ENCODE measurements at regions not wholly inside any gene's neighbourhood (a gene's known extent, or its start where the extent isn't known, plus 50 kb on each side); places are given as distances from the start of the nearest gene placed in this dataset.

- TF ChIP-seq EZH2 (IDR thresholded peaks at IDR 0.05; ENCODE audit: low read depth) (no peak), CTCF (conservative IDR thresholded peaks at IDR 0.05) (no peak)
- H3K79me2 ChIP-seq (ENCODE audit: low read depth): no peaks in the 10 kb centered on the region
- H3K4me2 ChIP-seq: no peak overlapping the region
- H4K20me1 ChIP-seq (ENCODE audit: insufficient read depth): no peaks in the 10 kb centered on the region
- H3K4me1 ChIP-seq (replicated peaks; ENCODE audit: insufficient read depth): peaks cover 4% of the 10 kb centered on the region
- H3K9me2 ChIP-seq (ENCODE audit: insufficient read depth): no peaks in the 10 kb centered on the region; the same call in 1 of the 2 replicates
- H3K9me3 ChIP-seq (ENCODE audit: insufficient read depth, low read depth): no peaks in the 10 kb centered on the region
- intact Hi-C loops (cut with micrococcal nuclease; ENCODE audit: unreplicated experiment): no loop called here
- BruUV-seq (replicated peaks): no TSS peak
- H3K4me3 ChIP-seq: no peak overlapping the region
- ChIA-PET CTCF (no interaction called here), POLR2A (ENCODE audit: unreplicated experiment) (no interaction called here)
- H3F3A ChIP-seq (ENCODE audit: insufficient read depth, low read depth): peaks cover under 1% of the 10 kb centered on the region; the same call in 1 of the 2 replicates
- DNase-seq: no peak
- no peaks in the 10 kb centered on the region for H3K36me3 ChIP-seq (ENCODE audit: low read depth)
- H2AFZ ChIP-seq: no peak overlapping the region
- no peaks in the 10 kb centered on the region for H3K27me3 ChIP-seq (ENCODE audit: insufficient read depth, low read depth)
- H3K27ac ChIP-seq: no peak overlapping the region
Observed at GRCh38 chr2:236738030-236738429, 168.4 kb downstream of the ACKR3 start.

- no peaks in the 10 kb centered on the region for H3K79me2 ChIP-seq (ENCODE audit: low read depth)
- no peaks in the 10 kb centered on the region for H3K9me3 ChIP-seq (ENCODE audit: insufficient read depth, low read depth)
- H3K4me3 ChIP-seq: no peak overlapping the region
- H3K27me3 ChIP-seq (ENCODE audit: insufficient read depth, low read depth): no peaks in the 10 kb centered on the region
- no peaks in the 10 kb centered on the region for H4K20me1 ChIP-seq (ENCODE audit: insufficient read depth)
- no peak for DNase-seq
- intact Hi-C loops (cut with micrococcal nuclease; ENCODE audit: unreplicated experiment): no loop called here
- no peaks in the 10 kb centered on the region; the same call in 1 of the 2 replicates for H3K9me2 ChIP-seq (ENCODE audit: insufficient read depth)
- POLR2A ChIA-PET (ENCODE audit: unreplicated experiment): no interaction called here
- no peak overlapping the region for H3K4me2 ChIP-seq
- BruUV-seq (replicated peaks): no TSS peak
- H3K27ac ChIP-seq: no peak overlapping the region
- no peak for TF ChIP-seq EZH2 (IDR thresholded peaks at IDR 0.05; ENCODE audit: low read depth)
- no peak for TF ChIP-seq CTCF (conservative IDR thresholded peaks at IDR 0.05)
- no peaks in the 10 kb centered on the region for H3F3A ChIP-seq (ENCODE audit: insufficient read depth, low read depth)
- CTCF ChIA-PET: no interaction called here
- no peaks in the 10 kb centered on the region for H3K36me3 ChIP-seq (ENCODE audit: low read depth)
- H3K4me1 ChIP-seq (replicated peaks; ENCODE audit: insufficient read depth): no peaks in the 10 kb centered on the region; the same call in 1 of the 2 replicates
- H2AFZ ChIP-seq: no peak overlapping the region
Observed at GRCh38 chr2:236738896-236739295, 169.3 kb downstream of the ACKR3 start.

GRCh38 chr2:236739663-236740062 lies 170.0 kb downstream of the ACKR3 start:
- no peak overlapping the region for H3K4me3 ChIP-seq
- H4K20me1 ChIP-seq (ENCODE audit: insufficient read depth): no peaks in the 10 kb centered on the region
- H3K36me3 ChIP-seq (ENCODE audit: low read depth): no peaks in the 10 kb centered on the region
- H3K9me3 ChIP-seq (ENCODE audit: insufficient read depth, low read depth): no peaks in the 10 kb centered on the region
- no peaks in the 10 kb centered on the region for H3K79me2 ChIP-seq (ENCODE audit: low read depth)
- DNase-seq: peak in 1 of 2 experiments; percentile 19
- H3K4me1 ChIP-seq (replicated peaks; ENCODE audit: insufficient read depth): peaks cover 1% of the 10 kb centered on the region
- ChIA-PET POLR2A (ENCODE audit: unreplicated experiment) (no interaction called here), CTCF (no interaction called here)
- H3K27me3 ChIP-seq (ENCODE audit: insufficient read depth, low read depth): no peaks in the 10 kb centered on the region
- H3K9me2 ChIP-seq (ENCODE audit: insufficient read depth): no peaks in the 10 kb centered on the region; the same call in 1 of the 2 replicates
- intact Hi-C loops (cut with micrococcal nuclease; ENCODE audit: unreplicated experiment): no loop called here
- no peak overlapping the region for H3K27ac ChIP-seq
- no TSS peak for BruUV-seq (replicated peaks)
- peaks cover under 1% of the 10 kb centered on the region; the same call in 1 of the 2 replicates for H3F3A ChIP-seq (ENCODE audit: insufficient read depth, low read depth)
- no peak overlapping the region for H3K4me2 ChIP-seq
- TF ChIP-seq CTCF (conservative IDR thresholded peaks at IDR 0.05): no peak
- no peak for TF ChIP-seq EZH2 (IDR thresholded peaks at IDR 0.05; ENCODE audit: low read depth)
- H2AFZ ChIP-seq: no peak overlapping the region
